ENCODE measurements at regions not wholly inside any gene's neighbourhood (a gene's known extent, or its start where the extent isn't known, plus 50 kb on each side); places are given as distances from the start of the nearest gene placed in this dataset.
A peak's percentile ranks its signal among the peaks of the same experiment; 100 is the strongest.

DNA sequence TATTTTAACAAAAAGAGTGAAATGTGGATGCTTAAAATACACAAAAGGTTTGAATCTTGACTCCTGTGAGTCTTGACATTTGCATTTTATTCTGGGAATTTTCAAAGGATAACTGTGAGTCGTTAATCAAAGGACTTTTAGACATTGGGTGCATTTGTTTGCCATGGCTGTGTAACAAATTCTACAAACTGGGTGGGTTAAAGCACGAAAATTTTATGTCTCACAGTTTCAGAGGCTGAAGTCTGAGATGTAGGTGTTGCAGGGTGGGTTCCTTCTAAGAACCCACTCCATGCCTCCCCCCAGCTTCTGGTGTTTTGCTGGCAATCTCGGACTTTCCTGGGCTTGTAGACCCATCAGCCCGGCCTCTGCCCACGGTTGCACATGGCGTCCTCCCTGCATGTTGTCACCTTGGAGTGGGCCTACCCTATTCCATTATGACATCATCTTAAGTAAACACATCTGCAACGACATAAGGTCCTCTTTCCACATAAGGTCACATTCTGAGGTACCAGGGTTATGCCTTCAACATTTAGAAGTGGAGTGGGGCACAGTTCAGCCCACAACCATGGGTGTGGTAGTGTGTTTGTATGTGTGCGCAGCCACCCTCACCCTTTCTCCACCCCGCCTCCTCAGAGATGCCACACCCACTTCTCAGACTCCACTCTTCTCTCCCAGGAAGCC, 113.1 kb downstream of the FOXA2 start (continued):
- TF ChIP-seq, protein P1, sequence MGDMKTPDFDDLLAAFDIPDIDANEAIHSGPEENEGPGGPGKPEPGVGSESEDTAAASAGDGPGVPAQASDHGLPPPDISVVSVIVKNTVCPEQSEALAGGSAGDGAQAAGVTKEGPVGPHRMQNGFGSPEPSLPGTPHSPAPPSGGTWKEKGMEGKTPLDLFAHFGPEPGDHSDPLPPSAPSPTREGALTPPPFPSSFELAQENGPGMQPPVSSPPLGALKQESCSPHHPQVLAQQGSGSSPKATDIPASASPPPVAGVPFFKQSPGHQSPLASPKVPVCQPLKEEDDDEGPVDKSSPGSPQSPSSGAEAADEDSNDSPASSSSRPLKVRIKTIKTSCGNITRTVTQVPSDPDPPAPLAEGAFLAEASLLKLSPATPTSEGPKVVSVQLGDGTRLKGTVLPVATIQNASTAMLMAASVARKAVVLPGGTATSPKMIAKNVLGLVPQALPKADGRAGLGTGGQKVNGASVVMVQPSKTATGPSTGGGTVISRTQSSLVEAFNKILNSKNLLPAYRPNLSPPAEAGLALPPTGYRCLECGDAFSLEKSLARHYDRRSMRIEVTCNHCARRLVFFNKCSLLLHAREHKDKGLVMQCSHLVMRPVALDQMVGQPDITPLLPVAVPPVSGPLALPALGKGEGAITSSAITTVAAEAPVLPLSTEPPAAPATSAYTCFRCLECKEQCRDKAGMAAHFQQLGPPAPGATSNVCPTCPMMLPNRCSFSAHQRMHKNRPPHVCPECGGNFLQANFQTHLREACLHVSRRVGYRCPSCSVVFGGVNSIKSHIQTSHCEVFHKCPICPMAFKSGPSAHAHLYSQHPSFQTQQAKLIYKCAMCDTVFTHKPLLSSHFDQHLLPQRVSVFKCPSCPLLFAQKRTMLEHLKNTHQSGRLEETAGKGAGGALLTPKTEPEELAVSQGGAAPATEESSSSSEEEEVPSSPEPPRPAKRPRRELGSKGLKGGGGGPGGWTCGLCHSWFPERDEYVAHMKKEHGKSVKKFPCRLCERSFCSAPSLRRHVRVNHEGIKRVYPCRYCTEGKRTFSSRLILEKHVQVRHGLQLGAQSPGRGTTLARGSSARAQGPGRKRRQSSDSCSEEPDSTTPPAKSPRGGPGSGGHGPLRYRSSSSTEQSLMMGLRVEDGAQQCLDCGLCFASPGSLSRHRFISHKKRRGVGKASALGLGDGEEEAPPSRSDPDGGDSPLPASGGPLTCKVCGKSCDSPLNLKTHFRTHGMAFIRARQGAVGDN (CRISPR knock-in tag; IDR thresholded peaks at IDR 0.05), result peak; percentile 15; the same call in 1 of the 2 replicates
- TF ChIP-seq KDM1A (CRISPR knock-in tag; IDR thresholded peaks at IDR 0.05), result 0 out of 2 replicates have a peak, but pooled peaks have one; percentile 50
- no peak for TF ChIP-seq ZMYM3 (CRISPR knock-in tag; IDR thresholded peaks at IDR 0.05)
- peak; percentile 76; the same call in 1 of the 2 replicates for TF ChIP-seq FOXK1 (CRISPR knock-in tag; IDR thresholded peaks at IDR 0.05; ENCODE audit: borderline replicate concordance, low read depth)
- TF ChIP-seq NFIB (CRISPR knock-in tag; IDR thresholded peaks at IDR 0.05; ENCODE audit: borderline replicate concordance), result no peak
- TF ChIP-seq MIER3 (CRISPR knock-in tag; IDR thresholded peaks at IDR 0.05; ENCODE audit: borderline replicate concordance), result peak; percentile 53; the same call in 1 of the 2 replicates
- peak; percentile 83 for TF ChIP-seq FOXA3 (CRISPR knock-in tag; IDR thresholded peaks at IDR 0.05)
- TF ChIP-seq ATF7-NPFF (CRISPR knock-in tag; IDR thresholded peaks at IDR 0.05; ENCODE audit: low read depth), result no peak
- TF ChIP-seq, protein P2, sequence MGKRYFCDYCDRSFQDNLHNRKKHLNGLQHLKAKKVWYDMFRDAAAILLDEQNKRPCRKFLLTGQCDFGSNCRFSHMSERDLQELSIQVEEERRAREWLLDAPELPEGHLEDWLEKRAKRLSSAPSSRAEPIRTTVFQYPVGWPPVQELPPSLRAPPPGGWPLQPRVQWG (CRISPR knock-in tag; IDR thresholded peaks at IDR 0.05; ENCODE audit: borderline replicate concordance, low read depth), result no peak
- TF ChIP-seq, protein P3, sequence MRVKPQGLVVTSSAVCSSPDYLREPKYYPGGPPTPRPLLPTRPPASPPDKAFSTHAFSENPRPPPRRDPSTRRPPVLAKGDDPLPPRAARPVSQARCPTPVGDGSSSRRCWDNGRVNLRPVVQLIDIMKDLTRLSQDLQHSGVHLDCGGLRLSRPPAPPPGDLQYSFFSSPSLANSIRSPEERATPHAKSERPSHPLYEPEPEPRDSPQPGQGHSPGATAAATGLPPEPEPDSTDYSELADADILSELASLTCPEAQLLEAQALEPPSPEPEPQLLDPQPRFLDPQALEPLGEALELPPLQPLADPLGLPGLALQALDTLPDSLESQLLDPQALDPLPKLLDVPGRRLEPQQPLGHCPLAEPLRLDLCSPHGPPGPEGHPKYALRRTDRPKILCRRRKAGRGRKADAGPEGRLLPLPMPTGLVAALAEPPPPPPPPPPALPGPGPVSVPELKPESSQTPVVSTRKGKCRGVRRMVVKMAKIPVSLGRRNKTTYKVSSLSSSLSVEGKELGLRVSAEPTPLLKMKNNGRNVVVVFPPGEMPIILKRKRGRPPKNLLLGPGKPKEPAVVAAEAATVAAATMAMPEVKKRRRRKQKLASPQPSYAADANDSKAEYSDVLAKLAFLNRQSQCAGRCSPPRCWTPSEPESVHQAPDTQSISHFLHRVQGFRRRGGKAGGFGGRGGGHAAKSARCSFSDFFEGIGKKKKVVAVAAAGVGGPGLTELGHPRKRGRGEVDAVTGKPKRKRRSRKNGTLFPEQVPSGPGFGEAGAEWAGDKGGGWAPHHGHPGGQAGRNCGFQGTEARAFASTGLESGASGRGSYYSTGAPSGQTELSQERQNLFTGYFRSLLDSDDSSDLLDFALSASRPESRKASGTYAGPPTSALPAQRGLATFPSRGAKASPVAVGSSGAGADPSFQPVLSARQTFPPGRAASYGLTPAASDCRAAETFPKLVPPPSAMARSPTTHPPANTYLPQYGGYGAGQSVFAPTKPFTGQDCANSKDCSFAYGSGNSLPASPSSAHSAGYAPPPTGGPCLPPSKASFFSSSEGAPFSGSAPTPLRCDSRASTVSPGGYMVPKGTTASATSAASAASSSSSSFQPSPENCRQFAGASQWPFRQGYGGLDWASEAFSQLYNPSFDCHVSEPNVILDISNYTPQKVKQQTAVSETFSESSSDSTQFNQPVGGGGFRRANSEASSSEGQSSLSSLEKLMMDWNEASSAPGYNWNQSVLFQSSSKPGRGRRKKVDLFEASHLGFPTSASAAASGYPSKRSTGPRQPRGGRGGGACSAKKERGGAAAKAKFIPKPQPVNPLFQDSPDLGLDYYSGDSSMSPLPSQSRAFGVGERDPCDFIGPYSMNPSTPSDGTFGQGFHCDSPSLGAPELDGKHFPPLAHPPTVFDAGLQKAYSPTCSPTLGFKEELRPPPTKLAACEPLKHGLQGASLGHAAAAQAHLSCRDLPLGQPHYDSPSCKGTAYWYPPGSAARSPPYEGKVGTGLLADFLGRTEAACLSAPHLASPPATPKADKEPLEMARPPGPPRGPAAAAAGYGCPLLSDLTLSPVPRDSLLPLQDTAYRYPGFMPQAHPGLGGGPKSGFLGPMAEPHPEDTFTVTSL (CRISPR knock-in tag; IDR thresholded peaks at IDR 0.05; ENCODE audit: borderline replicate concordance), result 0 out of 2 replicates have a peak, but pooled peaks have one; percentile 8
- TF ChIP-seq MBNL3 (CRISPR knock-in tag; conservative IDR thresholded peaks at IDR 0.05), result no peak
- no peak for TF ChIP-seq ZNF550 (CRISPR knock-in tag; IDR thresholded peaks at IDR 0.05; ENCODE audit: borderline replicate concordance)
- TF ChIP-seq, protein P4, sequence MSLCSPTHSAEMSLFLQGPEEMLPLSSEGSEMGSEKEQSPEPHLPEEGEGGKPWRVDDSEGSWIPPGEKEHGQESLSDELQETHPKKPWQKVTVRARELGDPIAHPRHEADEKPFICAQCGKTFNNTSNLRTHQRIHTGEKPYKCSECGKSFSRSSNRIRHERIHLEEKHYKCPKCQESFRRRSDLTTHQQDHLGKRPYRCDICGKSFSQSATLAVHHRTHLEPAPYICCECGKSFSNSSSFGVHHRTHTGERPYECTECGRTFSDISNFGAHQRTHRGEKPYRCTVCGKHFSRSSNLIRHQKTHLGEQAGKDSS (CRISPR knock-in tag; IDR thresholded peaks at IDR 0.05; ENCODE audit: borderline replicate concordance, low read depth), result peak; percentile 21; the same call in 1 of the 2 replicates
- TF ChIP-seq MATR3 (CRISPR knock-in tag; IDR thresholded peaks at IDR 0.05), result no peak

All from HepG2 (cell line).